Hepatocyte (in vitro differentiated cells): ENCODE measurements at regions not wholly inside any gene's neighbourhood (a gene's known extent, or its start where the extent isn't known, plus 50 kb on each side); places are given as distances from the start of the nearest gene placed in this dataset.

Source experiments
- DNase-seq: peaks from one replicate; pipeline ENCODE4 v3.0.0-alpha.2; 2016; ENCODE audit warnings: low spot score
- H2AFZ ChIP-seq: fragments of 200-600 bp; sonication (generic); 2 replicates; pipeline ENCODE4 v1.6.0; 2016; ENCODE audit warnings: antibody characterized with exemption, mild to moderate bottlenecking
- H3K27ac ChIP-seq: fragments of 200-600 bp; sonication (generic); 2 replicates; pipeline ENCODE4 v1.5.1; 2016; ENCODE audit warnings: mild to moderate bottlenecking
- H3K27me3 ChIP-seq: fragments of 200-600 bp; sonication (generic); 2 replicates; pipeline ENCODE4 v1.6.1; 2016
- H3K36me3 ChIP-seq: fragments of 200-600 bp; sonication (generic); replicated peaks from 2 replicates; pipeline ENCODE4 v1.5.1; 2016; ENCODE audit warnings: low read depth; ENCODE audit not compliant: insufficient read depth
- H3K4me1 ChIP-seq: fragments of 200-600 bp; sonication (generic); 2 replicates; pipeline ENCODE4 v1.5.1; 2016; ENCODE audit warnings: mild to moderate bottlenecking, moderate library complexity; ENCODE audit not compliant: insufficient read depth
- H3K4me2 ChIP-seq: fragments of 200-600 bp; sonication (generic); 2 replicates; pipeline ENCODE4 v1.6.0; 2016
- H3K4me3 ChIP-seq: fragments of 200-600 bp; sonication (generic); 2 replicates; pipeline ENCODE4 v1.5.1; 2016; ENCODE audit warnings: mild to moderate bottlenecking
- H3K79me2 ChIP-seq: fragments of 200-600 bp; sonication (generic); 2 replicates; pipeline ENCODE4 v1.6.0; 2017; ENCODE audit warnings: mild to moderate bottlenecking
- H3K9me2 ChIP-seq: fragments of 200-600 bp; sonication (generic); replicated peaks from 2 replicates; pipeline ENCODE4 v1.6.0; 2017; ENCODE audit warnings: mild to moderate bottlenecking; ENCODE audit not compliant: insufficient read depth
- H3K9me3 ChIP-seq: fragments of 200-600 bp; sonication (generic); 2 replicates; pipeline ENCODE4 v1.5.1; 2016; ENCODE audit warnings: low read depth, mild to moderate bottlenecking
- H4K20me1 ChIP-seq: fragments of 200-600 bp; sonication (generic); 2 replicates; pipeline ENCODE4 v1.6.0; 2016; ENCODE audit warnings: mild to moderate bottlenecking; ENCODE audit not compliant: insufficient read depth, poor library complexity, severe bottlenecking
- EZH2 ChIP-seq: fragments of 200-600 bp; sonication (generic); IDR thresholded peaks from 2 replicates; pipeline ENCODE4 v1.6.1; 2016; ENCODE audit warnings: antibody characterized with exemption, mild to moderate bottlenecking, borderline replicate concordance
- EZH2phosphoT487 ChIP-seq: fragments of 200-600 bp; sonication (generic); IDR thresholded peaks from one replicate; pipeline ENCODE4 v1.6.1; 2018; ENCODE audit warnings: antibody characterized with exemption, mild to moderate bottlenecking, low read depth, moderate library complexity; ENCODE audit not compliant: unreplicated experiment, severe bottlenecking
- WGBS: methylation state at CpG from one replicate; pipeline ENCODE4 v1.1.6; 2016; ENCODE audit warnings: low lambda C conversion rate; ENCODE audit errors: missing lambda C conversion rate; 5-methylcytosine and 5-hydroxymethylcytosine counted together
- TF ChIP-seq, protein P1 (sequence below): fragments of 200-600 bp; sonication (generic); IDR thresholded peaks from 2 replicates; pipeline ENCODE4 v1.5.1; 2016; ENCODE audit warnings: antibody characterized with exemption, mild to moderate bottlenecking; ENCODE audit not compliant: poor library complexity

DNA sequence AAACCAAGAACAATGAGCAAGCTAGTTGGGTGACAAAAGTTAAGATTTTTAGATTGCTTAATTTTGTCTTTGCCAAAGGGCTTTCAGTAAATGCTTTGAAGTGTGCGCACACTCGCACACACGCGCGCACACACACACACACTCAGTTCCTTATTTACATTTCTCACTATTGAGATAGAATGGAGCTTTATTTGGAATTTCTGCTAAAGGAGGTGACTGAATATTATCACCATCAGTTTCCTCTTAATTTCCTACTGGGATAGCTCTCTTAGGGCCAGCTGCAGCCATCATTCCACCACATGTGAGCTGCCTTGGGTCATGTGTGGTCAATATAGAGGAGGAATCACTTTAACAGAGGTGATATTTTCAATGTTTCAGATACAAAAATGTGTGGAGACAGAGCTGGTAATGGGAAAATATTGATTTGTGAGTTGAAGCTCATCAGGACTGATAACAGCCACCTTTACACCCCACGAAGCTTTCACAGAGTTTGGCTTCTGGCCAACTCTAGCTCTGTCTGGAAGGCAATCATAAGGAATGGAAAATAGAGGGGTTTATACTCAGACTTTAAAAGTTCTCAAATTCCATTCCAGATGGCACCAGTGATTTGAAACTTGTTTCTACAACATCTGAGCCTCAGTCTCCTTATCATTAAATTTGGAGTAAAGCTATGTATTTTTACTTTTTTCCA lies 99.9 kb downstream of the MACIR start:
- Histone ChIP-seq H3K27ac (no peak overlapping the region), H3K36me3 (no peaks in the 10 kb centered on the region), H3K79me2 (no peaks in the 10 kb centered on the region), H3K4me3 (no peak overlapping the region), H3K4me1 (peaks cover 4% of the 10 kb centered on the region), H3K4me2 (no peak overlapping the region), H3K27me3 (no peaks in the 10 kb centered on the region), H3K9me3 (no peaks in the 10 kb centered on the region), H3K9me2 (no peaks in the 10 kb centered on the region), H2AFZ (no peak overlapping the region), H4K20me1 (no peaks in the 10 kb centered on the region)
- TF ChIP-seq, protein P1, sequence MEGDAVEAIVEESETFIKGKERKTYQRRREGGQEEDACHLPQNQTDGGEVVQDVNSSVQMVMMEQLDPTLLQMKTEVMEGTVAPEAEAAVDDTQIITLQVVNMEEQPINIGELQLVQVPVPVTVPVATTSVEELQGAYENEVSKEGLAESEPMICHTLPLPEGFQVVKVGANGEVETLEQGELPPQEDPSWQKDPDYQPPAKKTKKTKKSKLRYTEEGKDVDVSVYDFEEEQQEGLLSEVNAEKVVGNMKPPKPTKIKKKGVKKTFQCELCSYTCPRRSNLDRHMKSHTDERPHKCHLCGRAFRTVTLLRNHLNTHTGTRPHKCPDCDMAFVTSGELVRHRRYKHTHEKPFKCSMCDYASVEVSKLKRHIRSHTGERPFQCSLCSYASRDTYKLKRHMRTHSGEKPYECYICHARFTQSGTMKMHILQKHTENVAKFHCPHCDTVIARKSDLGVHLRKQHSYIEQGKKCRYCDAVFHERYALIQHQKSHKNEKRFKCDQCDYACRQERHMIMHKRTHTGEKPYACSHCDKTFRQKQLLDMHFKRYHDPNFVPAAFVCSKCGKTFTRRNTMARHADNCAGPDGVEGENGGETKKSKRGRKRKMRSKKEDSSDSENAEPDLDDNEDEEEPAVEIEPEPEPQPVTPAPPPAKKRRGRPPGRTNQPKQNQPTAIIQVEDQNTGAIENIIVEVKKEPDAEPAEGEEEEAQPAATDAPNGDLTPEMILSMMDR: no peak
- TF ChIP-seq EZH2phosphoT487: no peak
- TF ChIP-seq EZH2: no peak
- DNase-seq: no peak
- 63% methylated on average over 6 of the region's 6 CpGs for WGBS

DNA sequence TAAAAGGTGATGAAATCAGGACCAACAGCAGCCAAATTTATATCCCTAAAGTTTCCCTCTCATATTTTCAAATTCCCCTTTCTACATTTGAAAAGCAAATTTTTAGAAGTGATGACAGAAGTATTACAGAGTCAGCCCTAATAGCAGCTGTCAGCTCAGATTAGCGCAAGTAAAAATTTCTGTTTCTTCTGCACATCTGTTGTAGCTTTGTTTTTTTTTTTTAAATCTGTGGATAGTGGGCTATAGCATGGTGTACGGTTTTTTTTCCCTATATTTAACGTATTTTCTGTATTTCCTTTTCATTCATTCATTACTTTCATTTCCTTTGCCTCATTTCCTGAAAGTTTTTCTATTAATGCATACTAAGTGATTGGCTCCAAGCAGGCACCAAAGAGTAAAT lies 99.1 kb downstream of the MACIR start:
- H3K27me3 ChIP-seq: no peaks in the 10 kb centered on the region
- no peak for TF ChIP-seq EZH2
- TF ChIP-seq, protein P1: no peak
- no peak for TF ChIP-seq EZH2phosphoT487
- H3K4me1 ChIP-seq: peaks cover 4% of the 10 kb centered on the region
- no peaks in the 10 kb centered on the region for H3K79me2 ChIP-seq
- no peak for DNase-seq
- no peak overlapping the region for H2AFZ ChIP-seq
- H3K27ac ChIP-seq: no peak overlapping the region
- H3K4me2 ChIP-seq: no peak overlapping the region
- no peaks in the 10 kb centered on the region for H3K9me3 ChIP-seq
- H3K4me3 ChIP-seq: no peak overlapping the region
- no peaks in the 10 kb centered on the region for H3K9me2 ChIP-seq
- 66% methylated on average over 3 of the region's 3 CpGs for WGBS
- no peaks in the 10 kb centered on the region for H4K20me1 ChIP-seq
- H3K36me3 ChIP-seq: no peaks in the 10 kb centered on the region

DNA sequence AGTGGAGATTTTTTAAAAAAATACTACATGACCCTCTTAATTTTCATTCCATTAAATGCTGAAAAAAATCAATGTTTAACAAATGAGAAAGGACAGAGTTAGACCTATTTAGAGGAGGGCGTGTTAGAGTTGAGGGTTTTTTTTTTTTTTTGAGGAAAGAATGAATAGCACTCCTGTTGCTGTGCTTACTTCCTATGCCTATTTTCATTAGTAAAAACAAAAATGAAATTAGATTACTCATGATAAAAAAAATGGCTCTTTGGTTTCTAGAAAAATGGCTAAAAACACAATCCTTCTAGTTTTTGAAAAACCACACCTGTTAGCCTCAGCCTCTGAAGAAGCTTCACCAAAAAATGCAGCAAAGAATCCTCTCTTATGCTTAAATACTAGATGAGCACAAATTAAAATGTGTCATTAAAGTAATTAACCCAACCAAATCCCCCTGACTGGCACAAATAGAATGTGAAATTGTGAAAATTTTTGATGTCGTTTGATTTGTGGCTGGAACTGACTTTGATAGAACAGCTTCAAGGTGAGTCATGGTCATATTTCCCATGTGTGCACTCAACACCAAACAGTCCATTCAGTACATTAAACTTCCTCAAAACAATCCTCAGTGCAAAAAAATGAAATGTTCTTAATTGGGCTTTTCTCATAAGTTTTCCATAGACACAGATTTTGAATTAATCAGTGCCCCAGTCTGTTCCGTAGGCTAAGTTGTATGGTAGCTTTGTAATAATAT lies 98.0 kb downstream of the MACIR start:
- Histone ChIP-seq H3K27ac (no peak overlapping the region), H3K4me2 (no peak overlapping the region), H3K4me3 (no peak overlapping the region), H3K9me3 (no peaks in the 10 kb centered on the region), H3K27me3 (no peaks in the 10 kb centered on the region), H4K20me1 (no peaks in the 10 kb centered on the region), H3K79me2 (no peaks in the 10 kb centered on the region), H2AFZ (no peak overlapping the region), H3K36me3 (no peaks in the 10 kb centered on the region), H3K9me2 (no peaks in the 10 kb centered on the region), H3K4me1 (peaks cover 4% of the 10 kb centered on the region)
- TF ChIP-seq EZH2: no peak
- TF ChIP-seq EZH2phosphoT487: no peak
- no peak for DNase-seq
- WGBS: 94% methylated on average over 3 of the region's 3 CpGs

GRCh38 chr5:103355579-103355978 lies 97.0 kb downstream of the MACIR start:
- H3K27ac ChIP-seq: no peak overlapping the region
- H3K36me3 ChIP-seq: no peaks in the 10 kb centered on the region

More at GRCh38 chr5:103355579-103355978, 97.0 kb downstream of the MACIR start:
- Histone ChIP-seq H3K4me2 (no peak overlapping the region), H4K20me1 (no peaks in the 10 kb centered on the region), H3K27me3 (no peaks in the 10 kb centered on the region), H3K79me2 (no peaks in the 10 kb centered on the region), H3K9me3 (no peaks in the 10 kb centered on the region), H2AFZ (no peak overlapping the region), H3K4me3 (no peak overlapping the region), H3K4me1 (peaks cover 4% of the 10 kb centered on the region), H3K9me2 (no peaks in the 10 kb centered on the region)
- TF ChIP-seq EZH2 (no peak), EZH2phosphoT487 (no peak)
- TF ChIP-seq, protein P1: no peak
- DNase-seq: no peak
- WGBS: 25% methylated on average over 2 of the region's 2 CpGs
